ENCODE measurements at regions not wholly inside any gene's neighbourhood (a gene's known extent, or its start where the extent isn't known, plus 50 kb on each side); places are given as distances from the start of the nearest gene placed in this dataset.

DNA sequence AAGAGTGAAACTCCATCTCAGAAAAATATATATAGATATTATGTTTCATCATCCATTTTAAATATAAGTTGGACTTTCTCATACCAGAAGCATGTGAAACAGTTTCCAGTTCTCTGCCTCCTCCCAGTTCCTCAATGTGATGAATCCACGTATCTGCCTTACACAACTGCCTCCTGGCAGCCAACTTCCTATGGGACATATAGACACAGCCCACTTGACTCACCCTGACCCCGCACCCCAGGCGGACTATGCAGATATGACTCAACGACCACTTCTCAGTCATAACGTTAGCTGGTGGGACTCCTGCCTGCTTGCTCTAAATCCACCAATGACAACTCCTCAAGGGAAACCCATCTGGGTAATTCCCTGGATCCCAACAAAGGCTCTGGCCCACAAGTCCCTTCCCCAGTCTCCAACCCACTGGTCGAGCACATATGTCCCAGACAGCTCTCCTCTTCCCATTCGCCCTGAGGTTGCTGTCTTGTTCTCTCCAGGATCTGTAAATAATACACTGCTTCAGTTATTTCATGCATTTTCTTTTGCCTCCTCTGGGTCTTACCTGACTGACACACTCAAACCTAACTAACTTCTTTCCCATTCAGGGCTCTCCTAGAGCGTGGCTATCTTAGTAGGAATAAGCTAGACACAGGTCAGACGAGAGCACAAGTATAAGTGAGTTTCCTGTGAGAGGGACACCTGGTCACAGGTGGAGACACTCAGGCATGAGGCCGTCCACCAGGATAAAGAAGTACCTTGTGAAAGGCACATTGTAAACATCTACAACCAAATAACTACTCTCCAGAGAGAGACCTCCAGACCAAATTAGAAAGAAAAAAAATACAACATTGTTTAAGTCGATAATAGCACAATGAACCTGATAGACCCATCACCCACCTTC, 548.5 kb downstream of the CD83 start:
- Histone ChIP-seq H4K20me1 (ENCODE audit: control insufficient read depth, insufficient read depth) (no peaks in the 10 kb centered on the region), H3K27ac (ENCODE audit: control insufficient read depth, insufficient read depth) (no peak overlapping the region), H3K9me3 (replicated peaks; ENCODE audit: control insufficient read depth, insufficient read depth, low read length) (no peaks in the 10 kb centered on the region), H3K4me1 (ENCODE audit: control insufficient read depth, insufficient read depth, low read length) (peaks cover 21% of the 10 kb centered on the region), H3K79me2 (ENCODE audit: control insufficient read depth, insufficient read depth, low read length) (no peaks in the 10 kb centered on the region), H3K36me3 (ENCODE audit: control insufficient read depth in 2 of 2, insufficient read depth in 2 of 2, low read length in 1 of 2) (no peaks in the 10 kb centered on the region), H3K9ac (ENCODE audit: control insufficient read depth, insufficient read depth, low read length) (no peak overlapping the region), H2AFZ (ENCODE audit: control insufficient read depth, low read depth, low read length) (no peak overlapping the region), H3K27me3 (replicated peaks in 1 of 2; ENCODE audit: control insufficient read depth in 2 of 2, insufficient read depth in 2 of 2, low read length in 1 of 2) (peaks cover 0 to 8% of the 10 kb centered on the region in 2 experiments; a peak in 2 of 4 replicates), H3K4me3 (no peak overlapping the region), H3K4me2 (ENCODE audit: control insufficient read depth, insufficient read depth) (no peak overlapping the region)
- CTCF ChIA-PET = no interaction called here
- intact Hi-C loops (cut with micrococcal nuclease; ENCODE audit: unreplicated experiment) = no loop called here
- SMC1A ChIA-PET (ENCODE audit: uncharacterized antibody, unreplicated experiment) = interaction anchor here (0.7 to 1.5 kb wide), 2 partner anchors 26 to 46 kb away, joined by 3 to 4 read pairs; no protein-coding TSS in a partner anchor
- in situ Hi-C loops (cut with MboI) = no loop called here
- no TSS peak for BruUV-seq (replicated peaks)
- DNase-seq (ENCODE audit: low read depth, low spot score) (no peak), FAIRE-seq (no peak), ATAC-seq (peak; percentile 74)
- POLR2A ChIA-PET = no interaction called here
- RAD21 ChIA-PET (ENCODE audit: unreplicated experiment) = interaction anchor here (1.5 kb wide), 1 partner anchor 454 kb away, joined by 4 read pairs; no protein-coding TSS in a partner anchor
- 25% methylated on average over 11 of the region's 11 CpGs for WGBS (ENCODE audit: insufficient coverage, insufficient replicate concordance, low lambda C conversion rate, missing lambda C conversion rate)
- TF ChIP-seq MTA2 (IDR thresholded peaks at IDR 0.05; ENCODE audit: low read depth) (peak; percentile 28; the same call in 1 of the 2 replicates), SPI1 (IDR thresholded peaks at IDR 0.05; ENCODE audit: borderline replicate concordance, insufficient read depth, low read depth, low read length) (peak; percentile 64; the same call in 1 of the 2 replicates), JUNB (IDR thresholded peaks at IDR 0.05) (peak; percentile 97), EED (IDR thresholded peaks at IDR 0.05; ENCODE audit: low read depth) (peak; percentile 99), ZZZ3 (IDR thresholded peaks at IDR 0.05; ENCODE audit: control insufficient read depth, insufficient read length, low read depth) (no peak), IRF4 (IDR thresholded peaks at IDR 0.05; ENCODE audit: low read depth, low read length) (peak; percentile 99), SUZ12 (IDR thresholded peaks at IDR 0.05; ENCODE audit: unreplicated experiment) (no peak), DPF2 (IDR thresholded peaks at IDR 0.05) (0 out of 2 replicates have a peak, but pooled peaks have one; percentile 56), HCFC1 (IDR thresholded peaks at IDR 0.05; ENCODE audit: low read length) (no peak), USF1 (IDR thresholded peaks at IDR 0.05; ENCODE audit: borderline replicate concordance, extremely low read length, insufficient read depth, low read depth, low read length) (no peak), NFIC (IDR thresholded peaks at IDR 0.05; ENCODE audit: low read depth, low read length) (peak; percentile 85), EP300 (IDR thresholded peaks at IDR 0.05; ENCODE audit: borderline replicate concordance in 1 of 2, control insufficient read depth in 1 of 2, low read depth in 2 of 2, low read length in 2 of 2) (peak in 1 of 2 experiments; percentile 68; a peak in 1 of 4 replicates), TARDBP (IDR thresholded peaks at IDR 0.05; ENCODE audit: borderline replicate concordance) (no peak), ATF7 (IDR thresholded peaks at IDR 0.05; ENCODE audit: low read depth) (0 out of 2 replicates have a peak, but pooled peaks have one; percentile 13), BCL11A (IDR thresholded peaks at IDR 0.05; ENCODE audit: low read depth, low read length) (peak; percentile 93)
- TF ChIP-seq, protein P1, sequence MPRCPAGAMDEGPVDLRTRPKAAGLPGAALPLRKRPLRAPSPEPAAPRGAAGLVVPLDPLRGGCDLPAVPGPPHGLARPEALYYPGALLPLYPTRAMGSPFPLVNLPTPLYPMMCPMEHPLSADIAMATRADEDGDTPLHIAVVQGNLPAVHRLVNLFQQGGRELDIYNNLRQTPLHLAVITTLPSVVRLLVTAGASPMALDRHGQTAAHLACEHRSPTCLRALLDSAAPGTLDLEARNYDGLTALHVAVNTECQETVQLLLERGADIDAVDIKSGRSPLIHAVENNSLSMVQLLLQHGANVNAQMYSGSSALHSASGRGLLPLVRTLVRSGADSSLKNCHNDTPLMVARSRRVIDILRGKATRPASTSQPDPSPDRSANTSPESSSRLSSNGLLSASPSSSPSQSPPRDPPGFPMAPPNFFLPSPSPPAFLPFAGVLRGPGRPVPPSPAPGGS (IDR thresholded peaks at IDR 0.05; ENCODE audit: borderline replicate concordance, insufficient read depth, low read depth, low read length, poor library complexity, severe bottlenecking) = peak; percentile 80
- TF ChIP-seq, protein P2, sequence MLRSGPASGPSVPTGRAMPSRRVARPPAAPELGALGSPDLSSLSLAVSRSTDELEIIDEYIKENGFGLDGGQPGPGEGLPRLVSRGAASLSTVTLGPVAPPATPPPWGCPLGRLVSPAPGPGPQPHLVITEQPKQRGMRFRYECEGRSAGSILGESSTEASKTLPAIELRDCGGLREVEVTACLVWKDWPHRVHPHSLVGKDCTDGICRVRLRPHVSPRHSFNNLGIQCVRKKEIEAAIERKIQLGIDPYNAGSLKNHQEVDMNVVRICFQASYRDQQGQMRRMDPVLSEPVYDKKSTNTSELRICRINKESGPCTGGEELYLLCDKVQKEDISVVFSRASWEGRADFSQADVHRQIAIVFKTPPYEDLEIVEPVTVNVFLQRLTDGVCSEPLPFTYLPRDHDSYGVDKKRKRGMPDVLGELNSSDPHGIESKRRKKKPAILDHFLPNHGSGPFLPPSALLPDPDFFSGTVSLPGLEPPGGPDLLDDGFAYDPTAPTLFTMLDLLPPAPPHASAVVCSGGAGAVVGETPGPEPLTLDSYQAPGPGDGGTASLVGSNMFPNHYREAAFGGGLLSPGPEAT (IDR thresholded peaks at IDR 0.05; ENCODE audit: low read depth) = no peak; the same call in 1 of the 2 replicates
- TF ChIP-seq, protein P3, sequence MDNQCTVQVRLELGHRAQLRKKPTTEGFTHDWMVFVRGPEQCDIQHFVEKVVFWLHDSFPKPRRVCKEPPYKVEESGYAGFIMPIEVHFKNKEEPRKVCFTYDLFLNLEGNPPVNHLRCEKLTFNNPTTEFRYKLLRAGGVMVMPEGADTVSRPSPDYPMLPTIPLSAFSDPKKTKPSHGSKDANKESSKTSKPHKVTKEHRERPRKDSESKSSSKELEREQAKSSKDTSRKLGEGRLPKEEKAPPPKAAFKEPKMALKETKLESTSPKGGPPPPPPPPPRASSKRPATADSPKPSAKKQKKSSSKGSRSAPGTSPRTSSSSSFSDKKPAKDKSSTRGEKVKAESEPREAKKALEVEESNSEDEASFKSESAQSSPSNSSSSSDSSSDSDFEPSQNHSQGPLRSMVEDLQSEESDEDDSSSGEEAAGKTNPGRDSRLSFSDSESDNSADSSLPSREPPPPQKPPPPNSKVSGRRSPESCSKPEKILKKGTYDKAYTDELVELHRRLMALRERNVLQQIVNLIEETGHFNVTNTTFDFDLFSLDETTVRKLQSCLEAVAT (IDR thresholded peaks at IDR 0.05) = no peak

All from GM12878 (cell line).